Adrenal gland (tissue), 9 donors: ENCODE measurements at regions not wholly inside any gene's neighbourhood (a gene's known extent, or its start where the extent isn't known, plus 50 kb on each side); places are given as distances from the start of the nearest gene placed in this dataset.

ENCODE experiments used
- DNase-seq, 7 donors: peaks; one replicate each; pipeline ENCODE4 v3.0.0-alpha.2; 2019 to 2020
- H3K27ac ChIP-seq, 5 donors: fragments of 200-600 bp; sonication (generic) in 4 of 5; 1 replicate in 3 of 5; 2 replicates in 2 of 5; pipeline versions ENCODE4 v1.5.1 to v1.8.0; 2016 to 2020; ENCODE audit warnings: mild to moderate bottlenecking in 1 of 5
- H3K27me3 ChIP-seq: fragments of 200-600 bp; 2 replicates; pipeline ENCODE4 v1.8.0; 2021
- H3K36me3 ChIP-seq, 2 donors: fragments of 200-600 bp; replicated peaks in 1 of 2; 1 replicate in 1 of 2; 2 replicates in 1 of 2; pipeline versions ENCODE4 v1.5.1 to v1.8.0; 2018 to 2022
- H3K4me1 ChIP-seq, 2 donors: fragments of 200-600 bp; replicated peaks in 1 of 2; 1 replicate in 1 of 2; 2 replicates in 1 of 2; pipeline versions ENCODE4 v1.5.1 to v1.8.0; 2018 to 2021
- H3K4me3 ChIP-seq, 4 donors: fragments of 200-600 bp; sonication (generic) in 3 of 4; one replicate each; pipeline ENCODE4 v1.5.1; 2016 to 2018
- H3K9me3 ChIP-seq, 3 donors: fragments of 200-600 bp; sonication (generic) in 1 of 3; replicated peaks in 1 of 3; 1 replicate in 2 of 3; 2 replicates in 1 of 3; pipeline versions ENCODE4 v1.5.1 to v1.8.0; 2016 to 2021
- POLR2A ChIP-seq, 2 donors: fragments of 450-650 bp; IDR thresholded peaks; one replicate each; pipeline ENCODE4 v1.6.1; 2017; ENCODE audit warnings: antibody characterized with exemption in 2 of 2, mild to moderate bottlenecking in 2 of 2, moderate library complexity in 1 of 2
- WGBS, 4 donors: extraction: QIAGEN DNeasy Blood & Tissue Kit in 2 of 4; methylation state at CpG; one replicate each; pipeline versions ENCODE4 v1.1.5 to v1.1.7; 2013 to 2017; 5-methylcytosine and 5-hydroxymethylcytosine counted together
- intact Hi-C, 2 donors: fragments of 100-400 bp; cut with DNase I; formaldehyde crosslinking; loops; one replicate each; pipeline versions ENCODE4 v1.14.1 to v1.15.0; 2022 to 2023
- TF ChIP-seq, protein P1 (sequence below), 6 experiments: fragments of 450-650 bp in 4 of 6; fragments of 200-600 bp in 2 of 6; sonication (generic) in 1 of 6; IDR thresholded peaks; 1 replicate in 5 of 6; 2 replicates in 1 of 6; pipeline versions ENCODE4 v1.5.1 to v1.8.0; 2016 to 2021; ENCODE audit warnings: antibody characterized with exemption in 6 of 6, mild to moderate bottlenecking in 2 of 6, moderate library complexity in 1 of 6
- donor health status: healthy with polysubstance abuse.
- donor health status: Bipolar disorder and iron deficiency.
- donor health status: DM: yes; HTN: yes; CAD: no.
- donor health status: DM: no; HTN: no; CAD: no.
- donor health status: DM: no; HTN: no; CAD: no.

DNA sequence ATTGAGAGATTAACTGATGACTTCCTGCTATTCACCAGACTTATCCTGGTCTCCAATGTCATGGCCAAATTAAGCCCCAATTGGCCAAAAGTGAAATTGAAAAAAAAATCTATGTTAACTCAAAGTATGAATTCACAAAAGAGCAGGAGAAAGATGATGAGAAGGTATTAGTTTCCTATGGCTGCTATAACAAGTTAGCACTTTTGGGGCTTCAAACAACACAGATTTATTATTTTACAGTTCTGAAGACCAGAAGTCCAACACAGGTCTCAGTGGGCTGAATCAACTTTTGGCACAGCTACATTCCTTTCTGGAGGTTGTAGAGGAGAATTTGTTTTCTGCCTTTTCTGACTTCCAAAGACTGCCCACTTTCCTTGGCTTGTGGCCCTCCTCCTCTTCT lies 78.6 kb upstream of the TLE1 start:
- DNase-seq: no peak

GRCh38 chr9:81771571-81771970 lies 82.2 kb upstream of the TLE1 start:
- TF ChIP-seq POLR2A (IDR thresholded peaks at IDR 0.05): no peak
- TF ChIP-seq, protein P1, sequence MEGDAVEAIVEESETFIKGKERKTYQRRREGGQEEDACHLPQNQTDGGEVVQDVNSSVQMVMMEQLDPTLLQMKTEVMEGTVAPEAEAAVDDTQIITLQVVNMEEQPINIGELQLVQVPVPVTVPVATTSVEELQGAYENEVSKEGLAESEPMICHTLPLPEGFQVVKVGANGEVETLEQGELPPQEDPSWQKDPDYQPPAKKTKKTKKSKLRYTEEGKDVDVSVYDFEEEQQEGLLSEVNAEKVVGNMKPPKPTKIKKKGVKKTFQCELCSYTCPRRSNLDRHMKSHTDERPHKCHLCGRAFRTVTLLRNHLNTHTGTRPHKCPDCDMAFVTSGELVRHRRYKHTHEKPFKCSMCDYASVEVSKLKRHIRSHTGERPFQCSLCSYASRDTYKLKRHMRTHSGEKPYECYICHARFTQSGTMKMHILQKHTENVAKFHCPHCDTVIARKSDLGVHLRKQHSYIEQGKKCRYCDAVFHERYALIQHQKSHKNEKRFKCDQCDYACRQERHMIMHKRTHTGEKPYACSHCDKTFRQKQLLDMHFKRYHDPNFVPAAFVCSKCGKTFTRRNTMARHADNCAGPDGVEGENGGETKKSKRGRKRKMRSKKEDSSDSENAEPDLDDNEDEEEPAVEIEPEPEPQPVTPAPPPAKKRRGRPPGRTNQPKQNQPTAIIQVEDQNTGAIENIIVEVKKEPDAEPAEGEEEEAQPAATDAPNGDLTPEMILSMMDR (IDR thresholded peaks at IDR 0.05): no peak
- no peaks in the 10 kb centered on the region for H3K4me1 ChIP-seq
- no peaks in the 10 kb centered on the region for H3K27me3 ChIP-seq
- 69 to 80% (median 78%) methylated on average over 4 of the region's 4 CpGs for WGBS, 4 donors
- DNase-seq: no peak
- no peak overlapping the region for H3K27ac ChIP-seq
- no peaks in the 10 kb centered on the region for H3K36me3 ChIP-seq
- H3K9me3 ChIP-seq: no peaks in the 10 kb centered on the region
- intact Hi-C loops: no loop called here
- H3K4me3 ChIP-seq: no peak overlapping the region

More for the DNA sequence above, 78.6 kb upstream of the TLE1 start:
- Histone ChIP-seq H3K4me1 (no peaks in the 10 kb centered on the region), H3K27me3 (no peaks in the 10 kb centered on the region), H3K27ac (no peak overlapping the region), H3K9me3 (no peaks in the 10 kb centered on the region), H3K4me3 (no peak overlapping the region), H3K36me3 (no peaks in the 10 kb centered on the region)
- TF ChIP-seq POLR2A (IDR thresholded peaks at IDR 0.05): no peak
- TF ChIP-seq, protein P1 (IDR thresholded peaks at IDR 0.05): no peak
- intact Hi-C loops: no loop called here

GRCh38 chr9:81772144-81772543 lies 82.8 kb upstream of the TLE1 start:
- intact Hi-C loops: no loop called here
- 48 to 76% (median 70%) methylated on average over 1 of the region's 1 CpG for WGBS, 4 donors

DNA sequence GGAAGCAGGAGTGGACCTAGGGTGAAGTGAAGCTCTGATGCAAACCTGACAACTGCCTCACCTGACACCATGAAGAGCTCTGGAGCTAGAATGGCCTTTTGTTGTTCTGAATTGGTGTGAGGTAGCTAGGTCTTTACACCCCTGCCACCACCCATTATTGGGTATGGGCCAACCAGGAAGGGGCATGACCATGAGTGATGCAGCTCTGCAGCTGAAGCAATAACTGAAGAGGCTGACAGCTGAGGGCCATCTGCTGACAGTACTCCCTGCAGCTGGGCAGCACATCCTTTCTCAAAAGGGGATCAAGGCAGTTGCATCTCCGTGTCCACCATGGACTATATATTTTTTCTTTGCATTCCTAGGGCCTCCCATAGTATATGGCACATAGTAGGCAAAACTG lies 87.0 kb upstream of the TLE1 start:
- no peaks in the 10 kb centered on the region for H3K9me3 ChIP-seq
- DNase-seq: peak in 1 of 7 donors; percentile 7
- H3K27ac ChIP-seq: no peak overlapping the region
- intact Hi-C loops: no loop called here
- no peak for TF ChIP-seq POLR2A (IDR thresholded peaks at IDR 0.05)
- TF ChIP-seq, protein P1 (IDR thresholded peaks at IDR 0.05): no peak
- H3K36me3 ChIP-seq: no peaks in the 10 kb centered on the region
- 30 to 44% (median 37%) methylated on average over 1 of the region's 1 CpG for WGBS, 4 donors
- H3K27me3 ChIP-seq: no peaks in the 10 kb centered on the region
- H3K4me3 ChIP-seq: no peak overlapping the region
- H3K4me1 ChIP-seq: no peaks in the 10 kb centered on the region

More at GRCh38 chr9:81772144-81772543, 82.8 kb upstream of the TLE1 start:
- no peaks in the 10 kb centered on the region for H3K27me3 ChIP-seq
- TF ChIP-seq, protein P1 (IDR thresholded peaks at IDR 0.05): no peak
- no peak for TF ChIP-seq POLR2A (IDR thresholded peaks at IDR 0.05)
- no peaks in the 10 kb centered on the region for H3K4me1 ChIP-seq
- H3K27ac ChIP-seq: no peak overlapping the region
- DNase-seq: no peak
- H3K9me3 ChIP-seq: no peaks in the 10 kb centered on the region
- H3K4me3 ChIP-seq: no peak overlapping the region
- no peaks in the 10 kb centered on the region for H3K36me3 ChIP-seq
